OCI-LY3 (cell line): ENCODE measurements at regions not wholly inside any gene's neighbourhood (a gene's known extent, or its start where the extent isn't known, plus 50 kb on each side); places are given as distances from the start of the nearest gene placed in this dataset.

Source experiments
- H2AFZ ChIP-seq: fragments of 200-600, 300-600 bp; shearing (Covaris generic); 2 replicates; pipeline ENCODE4 v1.6.0; 2014; ENCODE audit warnings: antibody characterized with exemption, low read depth, low read length
- H3K27ac ChIP-seq: fragments of 200-600, 300-600 bp; sonication (generic); 2 replicates; pipeline ENCODE4 v1.5.1; 2014; ENCODE audit warnings: mild to moderate bottlenecking, low read length, moderate library complexity, mixed read lengths
- H3K27me3 ChIP-seq: fragments of 200-600, 300-600 bp; sonication (generic); 2 replicates; pipeline ENCODE4 v1.6.1; 2014; ENCODE audit warnings: low read depth, low read length, mixed read lengths
- H3K36me3 ChIP-seq: fragments of 200-600, 300-600 bp; sonication (generic); replicated peaks from 2 replicates; pipeline ENCODE3; 2014; ENCODE audit warnings: low read depth, low read length, mixed read lengths
- H3K4me1 ChIP-seq: fragments of 300-600, 200-600 bp; sonication (generic); 2 replicates; pipeline ENCODE4 v1.6.1; 2014; ENCODE audit warnings: low read length, mixed read lengths
- H3K4me2 ChIP-seq: fragments of 200-600, 300-600 bp; sonication (generic); 2 replicates; pipeline ENCODE4 v1.6.1; 2014; ENCODE audit warnings: low read length, mixed read lengths
- H3K4me3 ChIP-seq: fragments of 300-600, 200-600 bp; sonication (generic); 2 replicates; pipeline ENCODE4 v1.5.1; 2014; ENCODE audit warnings: antibody characterized with exemption, mild to moderate bottlenecking, low read length, moderate library complexity
- H3K79me2 ChIP-seq: fragments of 300-600, 200-600 bp; shearing (Covaris generic); 2 replicates; pipeline ENCODE4 v1.6.1; 2014; ENCODE audit warnings: mild to moderate bottlenecking, low read length, mixed read lengths
- H3K9ac ChIP-seq: fragments of 300-600, 200-600 bp; shearing (Covaris generic); 2 replicates; pipeline ENCODE4 v1.6.0; 2014; ENCODE audit warnings: mild to moderate bottlenecking, low read length, moderate library complexity
- H3K9me3 ChIP-seq: fragments of 200-600, 300-600 bp; shearing (Covaris generic); 2 replicates; pipeline ENCODE4 v1.6.1; 2014; ENCODE audit warnings: low read length, mixed read lengths; ENCODE audit not compliant: insufficient read depth
- H4K20me1 ChIP-seq: fragments of 200-600, 300-600 bp; sonication (generic); 2 replicates; pipeline ENCODE4 v1.6.1; 2016; ENCODE audit warnings: low read length, mixed read lengths; ENCODE audit not compliant: insufficient read depth
- CTCF ChIP-seq: fragments of 200-600, 300-600 bp; sonication (generic); IDR thresholded peaks from 2 replicates; pipeline ENCODE4 v1.5.1; 2014; ENCODE audit warnings: antibody characterized with exemption, low read length, low read depth
- EZH2phosphoT487 ChIP-seq: fragments of 200-600 bp; shearing (Covaris generic); IDR thresholded peaks from 2 replicates; pipeline ENCODE4 v1.6.1; 2018; ENCODE audit warnings: antibody characterized with exemption, mixed run types, low read depth

GRCh38 chr13:61183670-61184069 lies 232.0 kb downstream of the PCDH20 start:
- H3K9me3 ChIP-seq, result no peaks in the 10 kb centered on the region
- no peak overlapping the region for H3K27ac ChIP-seq
- no peaks in the 10 kb centered on the region for H4K20me1 ChIP-seq
- no peaks in the 10 kb centered on the region for H3K36me3 ChIP-seq
- no peaks in the 10 kb centered on the region for H3K27me3 ChIP-seq
- H2AFZ ChIP-seq, result no peak overlapping the region
- no peak overlapping the region for H3K4me3 ChIP-seq
- no peak overlapping the region for H3K9ac ChIP-seq
- TF ChIP-seq CTCF (no peak), EZH2phosphoT487 (no peak)
- H3K79me2 ChIP-seq, result no peaks in the 10 kb centered on the region
- peaks cover 14% of the 10 kb centered on the region for H3K4me1 ChIP-seq
- H3K4me2 ChIP-seq, result no peak overlapping the region

- Histone ChIP-seq H3K27ac (no peak overlapping the region), H3K9ac (no peak overlapping the region), H3K9me3 (peaks cover 4% of the 10 kb centered on the region; the same call in 1 of the 2 replicates), H3K36me3 (peaks cover under 1% of the 10 kb centered on the region), H3K4me2 (no peak overlapping the region), H4K20me1 (no peaks in the 10 kb centered on the region), H3K27me3 (no peaks in the 10 kb centered on the region), H2AFZ (no peak overlapping the region), H3K79me2 (no peaks in the 10 kb centered on the region), H3K4me3 (no peak overlapping the region), H3K4me1 (peaks cover 14% of the 10 kb centered on the region)
- TF ChIP-seq EZH2phosphoT487, result no peak
- TF ChIP-seq CTCF, result no peak
Observed at GRCh38 chr13:61180234-61180633, 235.4 kb downstream of the PCDH20 start.

GRCh38 chr13:61179741-61180140 lies 235.9 kb downstream of the PCDH20 start:
- peaks cover 8% of the 10 kb centered on the region; the same call in 1 of the 2 replicates for H3K9me3 ChIP-seq
- no peaks in the 10 kb centered on the region for H3K79me2 ChIP-seq
- no peak overlapping the region for H3K27ac ChIP-seq
- H3K4me2 ChIP-seq, result no peak overlapping the region
- no peak overlapping the region for H3K4me3 ChIP-seq
- H2AFZ ChIP-seq, result no peak overlapping the region
- peaks cover 14% of the 10 kb centered on the region for H3K4me1 ChIP-seq
- no peak overlapping the region for H3K9ac ChIP-seq
- no peaks in the 10 kb centered on the region for H3K27me3 ChIP-seq
- peaks cover 5% of the 10 kb centered on the region for H3K36me3 ChIP-seq
- no peaks in the 10 kb centered on the region for H4K20me1 ChIP-seq
- TF ChIP-seq EZH2phosphoT487 (no peak), CTCF (no peak)

- Histone ChIP-seq H3K9me3 (peaks cover 9% of the 10 kb centered on the region; the same call in 1 of the 2 replicates), H2AFZ (no peak overlapping the region), H3K27me3 (no peaks in the 10 kb centered on the region), H3K4me3 (no peak overlapping the region), H3K4me1 (peaks cover 11% of the 10 kb centered on the region), H3K9ac (no peak overlapping the region), H3K36me3 (peaks cover 8% of the 10 kb centered on the region), H3K27ac (no peak overlapping the region), H3K79me2 (no peaks in the 10 kb centered on the region), H3K4me2 (no peak overlapping the region), H4K20me1 (no peaks in the 10 kb centered on the region)
- TF ChIP-seq EZH2phosphoT487 (no peak), CTCF (no peak)
Observed at GRCh38 chr13:61170856-61171255, 244.8 kb downstream of the PCDH20 start.
